ENCODE measurements at regions not wholly inside any gene's neighbourhood (a gene's known extent, or its start where the extent isn't known, plus 50 kb on each side); places are given as distances from the start of the nearest gene placed in this dataset.

GRCh38 chr13:61989978-61990377 lies 574.3 kb upstream of the PCDH20 start:
- Histone ChIP-seq H4K20me1 (ENCODE audit: insufficient read depth, low read length, poor library complexity, severe bottlenecking) (no peaks in the 10 kb centered on the region), H3K79me2 (ENCODE audit: insufficient read depth, low read length) (no peaks in the 10 kb centered on the region), H3K4me1 (ENCODE audit: insufficient read depth, low read length, poor library complexity, severe bottlenecking) (no peaks in the 10 kb centered on the region), H3K4me2 (ENCODE audit: low read depth, low read length, poor library complexity, severe bottlenecking) (no peak overlapping the region), H3K36me3 (ENCODE audit: insufficient read depth, low read length) (no peaks in the 10 kb centered on the region), H3K27me3 (ENCODE audit: insufficient read depth, low read length, poor library complexity, severe bottlenecking) (no peaks in the 10 kb centered on the region), H3K9me2 (replicated peaks; ENCODE audit: low read depth, low read length) (no peaks in the 10 kb centered on the region), H2AFZ (ENCODE audit: low read length) (no peak overlapping the region), H3K9me3 (ENCODE audit: insufficient read depth, low read depth, low read length) (no peaks in the 10 kb centered on the region), H3F3A (ENCODE audit: low read depth) (no peaks in the 10 kb centered on the region), H3K9ac (ENCODE audit: low read depth, low read length, poor library complexity, severe bottlenecking) (no peak overlapping the region), H3K4me3 (ENCODE audit: low read length, poor library complexity, severe bottlenecking) (no peak overlapping the region)
- TF ChIP-seq EZH2phosphoT487 (IDR thresholded peaks at IDR 0.05; ENCODE audit: borderline replicate concordance) (no peak), CTCF (conservative IDR thresholded peaks at IDR 0.05; ENCODE audit: low read length) (no peak)

DNA sequence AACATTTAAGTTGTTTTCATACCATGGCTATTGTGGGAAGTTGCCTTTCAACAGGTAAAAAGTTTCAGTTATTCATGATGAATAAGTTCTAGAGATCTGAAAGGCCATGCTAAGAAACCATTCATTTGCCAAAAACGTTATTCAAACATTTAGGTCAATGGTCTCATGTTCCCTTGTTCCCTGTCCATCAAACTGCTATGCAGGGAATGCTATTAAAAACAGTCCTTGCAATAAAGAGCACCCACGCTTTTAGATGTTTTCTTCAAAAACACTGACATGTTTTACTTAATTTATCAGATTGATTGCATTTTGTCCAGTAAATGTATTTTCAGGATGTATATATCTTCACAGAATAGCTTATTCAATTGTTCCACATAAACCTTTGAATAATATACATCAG lies 573.2 kb upstream of the PCDH20 start:
- no peaks in the 10 kb centered on the region for H3F3A ChIP-seq (ENCODE audit: low read depth)
- H3K27me3 ChIP-seq (ENCODE audit: insufficient read depth, low read length, poor library complexity, severe bottlenecking): no peaks in the 10 kb centered on the region
- no peak for TF ChIP-seq CTCF (conservative IDR thresholded peaks at IDR 0.05; ENCODE audit: low read length)
- no peak for TF ChIP-seq EZH2phosphoT487 (IDR thresholded peaks at IDR 0.05; ENCODE audit: borderline replicate concordance)
- no peaks in the 10 kb centered on the region for H3K9me2 ChIP-seq (replicated peaks; ENCODE audit: low read depth, low read length)
- H3K4me1 ChIP-seq (ENCODE audit: insufficient read depth, low read length, poor library complexity, severe bottlenecking): no peaks in the 10 kb centered on the region
- H3K9me3 ChIP-seq (ENCODE audit: insufficient read depth, low read depth, low read length): no peaks in the 10 kb centered on the region
- no peaks in the 10 kb centered on the region for H3K79me2 ChIP-seq (ENCODE audit: insufficient read depth, low read length)
- H4K20me1 ChIP-seq (ENCODE audit: insufficient read depth, low read length, poor library complexity, severe bottlenecking): no peaks in the 10 kb centered on the region
- H3K9ac ChIP-seq (ENCODE audit: low read depth, low read length, poor library complexity, severe bottlenecking): no peak overlapping the region
- H3K4me3 ChIP-seq (ENCODE audit: low read length, poor library complexity, severe bottlenecking): no peak overlapping the region
- no peak overlapping the region for H3K4me2 ChIP-seq (ENCODE audit: low read depth, low read length, poor library complexity, severe bottlenecking)
- no peak overlapping the region for H2AFZ ChIP-seq (ENCODE audit: low read length)
- no peaks in the 10 kb centered on the region for H3K36me3 ChIP-seq (ENCODE audit: insufficient read depth, low read length)

DNA sequence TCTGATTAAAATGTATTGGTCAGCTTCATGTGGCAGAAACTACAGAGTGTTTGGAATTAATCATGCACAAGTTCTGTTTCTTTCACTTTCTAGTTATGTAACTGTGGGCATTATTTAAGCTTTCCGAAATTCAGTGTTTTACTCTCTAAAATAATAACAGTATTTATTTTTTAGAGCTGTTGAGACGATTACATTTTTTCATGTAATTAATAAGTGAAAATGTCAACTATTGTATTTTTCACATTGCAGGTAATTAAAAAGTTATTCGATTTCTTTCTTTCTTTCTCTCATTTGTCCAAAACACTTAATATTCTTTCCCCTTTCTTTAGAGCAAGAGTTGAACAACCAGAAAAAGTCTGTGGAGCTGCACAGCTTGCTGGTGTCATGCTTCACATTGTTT lies 559.4 kb upstream of the PCDH20 start:
- H3K4me1 ChIP-seq (ENCODE audit: insufficient read depth, low read length, poor library complexity, severe bottlenecking): no peaks in the 10 kb centered on the region
- no peaks in the 10 kb centered on the region for H3K79me2 ChIP-seq (ENCODE audit: insufficient read depth, low read length)
- TF ChIP-seq EZH2phosphoT487 (IDR thresholded peaks at IDR 0.05; ENCODE audit: borderline replicate concordance): no peak
- TF ChIP-seq CTCF (conservative IDR thresholded peaks at IDR 0.05; ENCODE audit: low read length): no peak
- H2AFZ ChIP-seq (ENCODE audit: low read length): no peak overlapping the region
- no peak overlapping the region for H3K9ac ChIP-seq (ENCODE audit: low read depth, low read length, poor library complexity, severe bottlenecking)
- no peaks in the 10 kb centered on the region for H4K20me1 ChIP-seq (ENCODE audit: insufficient read depth, low read length, poor library complexity, severe bottlenecking)
- no peaks in the 10 kb centered on the region for H3F3A ChIP-seq (ENCODE audit: low read depth)
- H3K4me2 ChIP-seq (ENCODE audit: low read depth, low read length, poor library complexity, severe bottlenecking): no peak overlapping the region
- H3K9me2 ChIP-seq (replicated peaks; ENCODE audit: low read depth, low read length): no peaks in the 10 kb centered on the region
- H3K9me3 ChIP-seq (ENCODE audit: insufficient read depth, low read depth, low read length): no peaks in the 10 kb centered on the region
- H3K4me3 ChIP-seq (ENCODE audit: low read length, poor library complexity, severe bottlenecking): no peak overlapping the region
- H3K36me3 ChIP-seq (ENCODE audit: insufficient read depth, low read length): no peaks in the 10 kb centered on the region
- no peaks in the 10 kb centered on the region for H3K27me3 ChIP-seq (ENCODE audit: insufficient read depth, low read length, poor library complexity, severe bottlenecking)

Measured in Loucy (cell line).